Activated CD8-positive, alpha-beta T cell treated with anti-CD3 and anti-CD28 coated beads for 36 hours (primary cell): ENCODE measurements at regions not wholly inside any gene's neighbourhood (a gene's known extent, or its start where the extent isn't known, plus 50 kb on each side); places are given as distances from the start of the nearest gene placed in this dataset.

Experiments
- ATAC-seq: fragments of 200-7000 bp; cut with Tn5 transposase; one replicate; pipeline ENCODE4 v1.10.0; 2021; ENCODE audit warnings: mild to moderate bottlenecking, moderate library complexity
- CTCF ChIA-PET: fragments of 350-600 bp; sonication (Branson Sonifier 250); formaldehyde crosslinking; loops from one replicate; lab custom pipeline; 2021; ENCODE audit warnings: antibody characterized with exemption; lab: Charles Lee
- POLR2A ChIA-PET: fragments of 350-600 bp; sonication (Branson Sonifier 250); formaldehyde crosslinking; loops from one replicate; lab custom pipeline; 2021; ENCODE audit warnings: antibody characterized with exemption; lab: Charles Lee
- DNase-seq: peaks from one replicate; pipeline ENCODE4 v3.0.0-alpha.2; 2020
- H3K27ac Mint-ChIP-seq: one replicate; pipeline ENCODE4 v1.8.0; 2021; ENCODE audit warnings: mild to moderate bottlenecking, mixed read lengths
- H3K27me3 Mint-ChIP-seq: one replicate; pipeline ENCODE4 v1.8.0; 2021; ENCODE audit warnings: mixed read lengths
- H3K36me3 Mint-ChIP-seq: one replicate; pipeline ENCODE4 v1.8.0; 2021; ENCODE audit warnings: low read depth, mixed read lengths
- H3K4me1 Mint-ChIP-seq: one replicate; pipeline ENCODE4 v1.8.0; 2021; ENCODE audit warnings: low read depth, mixed read lengths
- H3K4me3 Mint-ChIP-seq: one replicate; pipeline ENCODE4 v1.8.0; 2021; ENCODE audit warnings: mild to moderate bottlenecking, moderate library complexity, mixed read lengths
- H3K9me3 Mint-ChIP-seq: one replicate; pipeline ENCODE4 v1.8.0; 2021; ENCODE audit warnings: mixed read lengths
- intact Hi-C: fragments of 100-400 bp; cut with micrococcal nuclease; formaldehyde crosslinking; loops from one replicate; pipeline ENCODE4 v1.10.0; 2022
- TF ChIP-seq, protein P1 (sequence below): fragments of 200-600 bp; IDR thresholded peaks from one replicate; pipeline ENCODE4 v1.8.0; 2022; ENCODE audit warnings: antibody characterized with exemption, mild to moderate bottlenecking

DNA sequence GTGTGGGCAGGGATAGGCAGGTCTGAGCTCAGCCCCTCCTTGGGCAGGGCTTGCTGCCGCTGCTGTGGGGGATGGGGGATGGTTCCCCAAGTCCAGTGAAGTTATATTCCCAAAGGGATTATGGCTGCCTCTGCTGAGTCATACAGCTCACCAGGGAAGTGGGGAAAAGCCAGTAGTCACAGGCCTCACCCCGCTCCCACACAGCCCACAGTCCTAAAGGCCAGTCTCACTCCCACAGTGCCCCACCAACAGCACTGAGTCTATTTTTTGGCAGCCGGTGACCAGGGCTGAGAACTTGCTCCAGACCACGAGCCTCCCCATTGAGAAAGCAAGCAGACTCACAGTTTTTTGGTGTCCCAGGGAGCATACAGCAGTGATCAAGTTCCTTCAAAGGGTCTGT, 173.3 kb downstream of the OSR1 start:
- no peak for DNase-seq
- intact Hi-C loops, result no loop called here
- H3K4me3 Mint-ChIP-seq, result no peak overlapping the region
- TF ChIP-seq, protein P1, sequence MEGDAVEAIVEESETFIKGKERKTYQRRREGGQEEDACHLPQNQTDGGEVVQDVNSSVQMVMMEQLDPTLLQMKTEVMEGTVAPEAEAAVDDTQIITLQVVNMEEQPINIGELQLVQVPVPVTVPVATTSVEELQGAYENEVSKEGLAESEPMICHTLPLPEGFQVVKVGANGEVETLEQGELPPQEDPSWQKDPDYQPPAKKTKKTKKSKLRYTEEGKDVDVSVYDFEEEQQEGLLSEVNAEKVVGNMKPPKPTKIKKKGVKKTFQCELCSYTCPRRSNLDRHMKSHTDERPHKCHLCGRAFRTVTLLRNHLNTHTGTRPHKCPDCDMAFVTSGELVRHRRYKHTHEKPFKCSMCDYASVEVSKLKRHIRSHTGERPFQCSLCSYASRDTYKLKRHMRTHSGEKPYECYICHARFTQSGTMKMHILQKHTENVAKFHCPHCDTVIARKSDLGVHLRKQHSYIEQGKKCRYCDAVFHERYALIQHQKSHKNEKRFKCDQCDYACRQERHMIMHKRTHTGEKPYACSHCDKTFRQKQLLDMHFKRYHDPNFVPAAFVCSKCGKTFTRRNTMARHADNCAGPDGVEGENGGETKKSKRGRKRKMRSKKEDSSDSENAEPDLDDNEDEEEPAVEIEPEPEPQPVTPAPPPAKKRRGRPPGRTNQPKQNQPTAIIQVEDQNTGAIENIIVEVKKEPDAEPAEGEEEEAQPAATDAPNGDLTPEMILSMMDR, result no peak
- POLR2A ChIA-PET, result no interaction called here
- H3K9me3 Mint-ChIP-seq, result peaks cover 18% of the 10 kb centered on the region
- peaks cover 1% of the 10 kb centered on the region for H3K27me3 Mint-ChIP-seq
- no peak overlapping the region for H3K27ac Mint-ChIP-seq
- H3K36me3 Mint-ChIP-seq, result no peaks in the 10 kb centered on the region
- CTCF ChIA-PET, result no interaction called here
- ATAC-seq, result no peak
- H3K4me1 Mint-ChIP-seq, result no peaks in the 10 kb centered on the region

DNA sequence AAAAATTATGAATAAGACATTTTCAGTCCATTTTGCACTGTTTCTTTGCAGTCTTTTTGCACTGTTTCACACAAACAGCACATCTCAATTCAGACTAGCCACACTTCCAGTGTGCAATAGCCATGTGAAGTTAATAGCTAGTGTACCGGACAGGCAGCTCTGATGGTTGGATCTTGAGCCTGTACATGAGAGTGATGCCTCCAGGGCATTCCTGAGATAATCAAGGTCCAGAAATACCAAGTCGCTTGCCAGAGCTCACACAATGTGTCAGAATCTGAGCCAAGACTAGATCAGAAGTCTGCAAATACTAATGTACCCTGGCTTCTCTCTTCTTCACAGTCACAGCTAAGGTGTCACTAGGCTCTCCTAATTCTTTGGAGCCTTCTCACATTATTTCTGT, 180.2 kb downstream of the OSR1 start:
- POLR2A ChIA-PET, result no interaction called here
- ATAC-seq, result no peak
- no peak overlapping the region for H3K27ac Mint-ChIP-seq
- H3K9me3 Mint-ChIP-seq, result peaks cover 18% of the 10 kb centered on the region
- no peak for DNase-seq
- no peaks in the 10 kb centered on the region for H3K4me1 Mint-ChIP-seq
- no peak overlapping the region for H3K4me3 Mint-ChIP-seq
- CTCF ChIA-PET, result no interaction called here
- H3K27me3 Mint-ChIP-seq, result no peaks in the 10 kb centered on the region
- no peaks in the 10 kb centered on the region for H3K36me3 Mint-ChIP-seq
- TF ChIP-seq, protein P1, result no peak
- intact Hi-C loops, result no loop called here

DNA sequence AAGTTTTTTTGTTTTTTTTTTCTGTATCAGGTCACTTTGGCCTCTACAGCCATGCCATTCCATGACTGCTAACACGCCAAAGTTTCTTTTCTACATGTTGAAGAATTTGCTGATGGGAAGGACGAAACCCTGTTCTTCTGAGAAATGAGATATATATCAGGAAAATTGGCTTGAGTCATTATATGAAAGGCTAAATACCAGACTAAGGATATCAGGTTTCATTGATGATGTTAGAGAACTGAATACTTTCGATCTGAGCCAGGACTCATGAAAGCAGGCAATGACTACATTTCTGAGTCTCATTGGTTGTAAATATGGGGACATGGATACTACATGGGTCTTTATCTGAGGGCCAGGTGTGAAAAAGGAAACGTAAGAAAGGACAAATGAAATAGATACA, 181.4 kb downstream of the OSR1 start:
- H3K4me1 Mint-ChIP-seq, result no peaks in the 10 kb centered on the region
- H3K27me3 Mint-ChIP-seq, result no peaks in the 10 kb centered on the region
- H3K4me3 Mint-ChIP-seq, result no peak overlapping the region
- H3K36me3 Mint-ChIP-seq, result no peaks in the 10 kb centered on the region
- ChIA-PET POLR2A (no interaction called here), CTCF (no interaction called here)
- H3K27ac Mint-ChIP-seq, result no peak overlapping the region
- DNase-seq (no peak), ATAC-seq (no peak)
- TF ChIP-seq, protein P1, result no peak
- peaks cover 13% of the 10 kb centered on the region for H3K9me3 Mint-ChIP-seq
- intact Hi-C loops, result no loop called here

DNA sequence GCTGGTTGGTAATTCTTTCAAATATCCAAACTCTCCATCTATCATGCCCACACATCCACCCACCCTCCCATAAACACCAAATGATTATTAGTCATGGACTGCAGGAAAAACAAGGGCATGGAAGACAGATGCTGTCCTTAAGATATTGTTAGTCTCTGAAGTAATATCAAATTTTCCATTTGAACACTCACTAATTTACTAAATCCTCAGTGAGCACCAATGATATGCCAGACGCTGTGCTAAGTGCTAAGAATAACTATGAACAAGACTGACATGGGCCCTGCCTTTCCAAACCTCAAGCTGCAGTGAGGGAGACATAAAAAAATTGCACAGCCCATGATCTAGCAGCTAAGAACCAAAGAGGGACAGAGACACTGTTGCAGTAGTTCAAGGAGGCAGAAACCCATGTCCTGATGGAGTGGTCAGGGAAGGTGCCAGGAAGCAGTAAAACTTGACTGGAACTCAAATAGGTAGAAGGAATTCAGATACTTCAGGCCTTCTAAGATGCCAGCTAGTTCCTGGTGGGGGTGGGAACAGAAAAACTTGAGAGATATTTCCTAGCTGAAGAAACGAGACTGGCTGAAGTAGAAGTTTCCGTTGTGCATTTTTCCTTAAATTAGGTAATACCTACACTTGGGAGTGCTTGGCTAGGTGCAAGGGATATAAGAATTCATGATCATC, 182.1 kb downstream of the OSR1 start:
- ATAC-seq (no peak), DNase-seq (no peak)
- Mint-ChIP-seq H3K9me3 (peaks cover 10% of the 10 kb centered on the region), H3K27me3 (no peaks in the 10 kb centered on the region), H3K36me3 (no peaks in the 10 kb centered on the region), H3K4me3 (no peak overlapping the region), H3K27ac (no peak overlapping the region), H3K4me1 (no peaks in the 10 kb centered on the region)
- TF ChIP-seq, protein P1, result no peak
- CTCF ChIA-PET, result no interaction called here
- POLR2A ChIA-PET, result no interaction called here
- intact Hi-C loops, result no loop called here

DNA sequence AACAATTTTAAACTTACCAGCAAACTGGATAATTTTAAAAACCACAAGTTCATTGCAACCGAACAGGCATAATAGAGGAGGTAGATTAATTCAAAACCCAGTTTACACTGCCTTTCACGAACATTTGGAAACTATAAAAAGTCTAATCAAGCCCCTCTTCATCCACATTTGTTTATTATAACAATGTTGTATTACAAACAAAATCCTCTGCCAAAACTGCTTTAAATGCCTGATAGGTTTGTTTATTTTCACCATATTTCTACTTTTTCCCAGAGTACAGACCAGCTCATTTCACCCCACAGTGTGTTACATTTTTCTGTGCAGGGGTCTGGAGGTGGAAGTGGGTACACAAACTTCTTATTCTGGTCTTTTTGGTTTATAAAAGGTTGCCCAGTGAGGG, 184.2 kb downstream of the OSR1 start:
- TF ChIP-seq, protein P1, result no peak
- Mint-ChIP-seq H3K4me1 (no peaks in the 10 kb centered on the region), H3K36me3 (no peaks in the 10 kb centered on the region), H3K4me3 (no peak overlapping the region), H3K27ac (no peak overlapping the region), H3K27me3 (no peaks in the 10 kb centered on the region), H3K9me3 (no peaks in the 10 kb centered on the region)
- intact Hi-C loops, result no loop called here
- ATAC-seq (no peak), DNase-seq (no peak)
- ChIA-PET POLR2A (no interaction called here), CTCF (no interaction called here)
